ENCODE measurements at regions not wholly inside any gene's neighbourhood (a gene's known extent, or its start where the extent isn't known, plus 50 kb on each side); places are given as distances from the start of the nearest gene placed in this dataset.
A peak's percentile ranks its signal among the peaks of the same experiment; 100 is the strongest.

- no peak overlapping the region for H3K27ac ChIP-seq (ENCODE audit: low read length)
- H3K4me2 ChIP-seq (ENCODE audit: low read length) = no peak overlapping the region
- DNase-seq = no peak
- intact Hi-C loops (cut with micrococcal nuclease) = no loop called here
- H2AFZ ChIP-seq (ENCODE audit: low read length) = no peak overlapping the region
- ChIA-PET POLR2A (ENCODE audit: unreplicated experiment) (no interaction called here), CTCF (no interaction called here)
- no peaks in the 10 kb centered on the region for H3K79me2 ChIP-seq (ENCODE audit: low read length)
- no TSS peak for BruUV-seq (replicated peaks)
- H3K36me3 ChIP-seq (ENCODE audit: low read depth, low read length) = no peaks in the 10 kb centered on the region
- no peak for TF ChIP-seq EZH2 (IDR thresholded peaks at IDR 0.05; ENCODE audit: low read length, unreplicated experiment)
- no peak for TF ChIP-seq EZH2phosphoT487 (IDR thresholded peaks at IDR 0.05; ENCODE audit: borderline replicate concordance, low read length)
- no peak for TF ChIP-seq CTCF (conservative IDR thresholded peaks at IDR 0.05; ENCODE audit: low read depth, low read length)
- ATAC-seq = no peak
- H3F3A ChIP-seq (ENCODE audit: low read length, unreplicated experiment) = no peaks in the 10 kb centered on the region
- no peaks in the 10 kb centered on the region for H3K9me3 ChIP-seq (ENCODE audit: low read length)
- no peak overlapping the region for H3K9ac ChIP-seq (ENCODE audit: low read length)
- no peak overlapping the region for H3K4me3 ChIP-seq (ENCODE audit: low read length)
- H4K20me1 ChIP-seq (ENCODE audit: low read length) = no peaks in the 10 kb centered on the region
- H3K9me2 ChIP-seq (replicated peaks; ENCODE audit: low read length) = no peaks in the 10 kb centered on the region
- H3K27me3 ChIP-seq (ENCODE audit: low read length) = no peaks in the 10 kb centered on the region
- peaks cover 3% of the 10 kb centered on the region; the same call in 1 of the 2 replicates for H3K4me1 ChIP-seq (ENCODE audit: insufficient read depth, low read length)
These were observed 217.5 kb downstream of the TMEM200A start for GRCh38 chr6:130583268-130583667.

GRCh38 chr6:130585587-130585986 is 219.8 kb downstream of the TMEM200A start:
- Histone ChIP-seq H3F3A (ENCODE audit: low read length, unreplicated experiment) (no peaks in the 10 kb centered on the region), H3K9me2 (replicated peaks; ENCODE audit: low read length) (no peaks in the 10 kb centered on the region), H3K4me1 (ENCODE audit: insufficient read depth, low read length) (peaks cover 7% of the 10 kb centered on the region), H3K4me3 (ENCODE audit: low read length) (no peak overlapping the region), H3K79me2 (ENCODE audit: low read length) (no peaks in the 10 kb centered on the region), H3K27me3 (ENCODE audit: low read length) (no peaks in the 10 kb centered on the region), H3K27ac (ENCODE audit: low read length) (no peak overlapping the region), H3K36me3 (ENCODE audit: low read depth, low read length) (no peaks in the 10 kb centered on the region), H3K9me3 (ENCODE audit: low read length) (no peaks in the 10 kb centered on the region), H4K20me1 (ENCODE audit: low read length) (no peaks in the 10 kb centered on the region), H3K4me2 (ENCODE audit: low read length) (no peak overlapping the region), H2AFZ (ENCODE audit: low read length) (no peak overlapping the region), H3K9ac (ENCODE audit: low read length) (no peak overlapping the region)
- ATAC-seq = no peak
- BruUV-seq (replicated peaks) = no TSS peak
- no peak for TF ChIP-seq EZH2phosphoT487 (IDR thresholded peaks at IDR 0.05; ENCODE audit: borderline replicate concordance, low read length)
- no peak for TF ChIP-seq CTCF (conservative IDR thresholded peaks at IDR 0.05; ENCODE audit: low read depth, low read length)
- TF ChIP-seq EZH2 (IDR thresholded peaks at IDR 0.05; ENCODE audit: low read length, unreplicated experiment) = no peak
- intact Hi-C loops (cut with micrococcal nuclease) = no loop called here
- ChIA-PET CTCF (no interaction called here), POLR2A (ENCODE audit: unreplicated experiment) (no interaction called here)
- no peak for DNase-seq

GRCh38 chr6:130587778-130588520 is 222.1 kb downstream of the TMEM200A start:
- ChIA-PET POLR2A (ENCODE audit: unreplicated experiment) (interaction anchor here (0.5 kb wide), 1 partner anchor 1040 kb away, joined by 3 read pairs; no protein-coding TSS in a partner anchor), CTCF (no interaction called here)
- Histone ChIP-seq H4K20me1 (ENCODE audit: low read length) (no peaks in the 10 kb centered on the region), H3K27me3 (ENCODE audit: low read length) (no peaks in the 10 kb centered on the region), H3K4me3 (ENCODE audit: low read length) (no peak overlapping the region), H3K9ac (ENCODE audit: low read length) (no peak overlapping the region), H3K4me1 (ENCODE audit: insufficient read depth, low read length) (peaks cover 7% of the 10 kb centered on the region), H3K9me2 (replicated peaks; ENCODE audit: low read length) (no peaks in the 10 kb centered on the region), H3F3A (ENCODE audit: low read length, unreplicated experiment) (no peaks in the 10 kb centered on the region), H2AFZ (ENCODE audit: low read length) (no peak overlapping the region), H3K27ac (ENCODE audit: low read length) (no peak overlapping the region), H3K9me3 (ENCODE audit: low read length) (no peaks in the 10 kb centered on the region), H3K36me3 (ENCODE audit: low read depth, low read length) (no peaks in the 10 kb centered on the region), H3K4me2 (ENCODE audit: low read length) (no peak overlapping the region), H3K79me2 (ENCODE audit: low read length) (no peaks in the 10 kb centered on the region)
- intact Hi-C loops (cut with micrococcal nuclease) = no loop called here
- no peak for TF ChIP-seq EZH2phosphoT487 (IDR thresholded peaks at IDR 0.05; ENCODE audit: borderline replicate concordance, low read length)
- TF ChIP-seq EZH2 (IDR thresholded peaks at IDR 0.05; ENCODE audit: low read length, unreplicated experiment) = no peak
- TF ChIP-seq CTCF (conservative IDR thresholded peaks at IDR 0.05; ENCODE audit: low read depth, low read length) = no peak
- no TSS peak for BruUV-seq (replicated peaks)
- peak; percentile 31; the same call in 1 of the 2 replicates for ATAC-seq
- DNase-seq = peak; percentile 73

All from PC-3 (cell line).